ENCODE measurements at regions not wholly inside any gene's neighbourhood (a gene's known extent, or its start where the extent isn't known, plus 50 kb on each side); places are given as distances from the start of the nearest gene placed in this dataset.

GRCh38 chr10:78274491-78274890 is 240.8 kb downstream of the RPS24 start:
- no peak for DNase-seq

- DNase-seq: no peak
Observed at GRCh38 chr10:78276139-78276538, 242.5 kb downstream of the RPS24 start.

- DNase-seq: no peak
Observed at GRCh38 chr10:78277314-78278057, 243.8 kb downstream of the RPS24 start.

- no peak for DNase-seq
Observed at GRCh38 chr10:78278058-78278404, 244.4 kb downstream of the RPS24 start.

GRCh38 chr10:78279756-78280155 is 246.1 kb downstream of the RPS24 start:
- no peak for DNase-seq

- no peak for DNase-seq
Observed at GRCh38 chr10:78280604-78281003, 246.9 kb downstream of the RPS24 start.

GRCh38 chr10:78281627-78282026 is 248.0 kb downstream of the RPS24 start:
- no peak for DNase-seq

- DNase-seq: no peak
Observed at GRCh38 chr10:78283069-78283682, 249.5 kb downstream of the RPS24 start.

- no peak for DNase-seq
Observed at GRCh38 chr10:78284381-78284780, 250.7 kb downstream of the RPS24 start.

- no peak for DNase-seq
Observed at GRCh38 chr10:78285226-78285625, 251.6 kb downstream of the RPS24 start.

GRCh38 chr10:78286186-78286585 is 252.5 kb downstream of the RPS24 start:
- DNase-seq: no peak

GRCh38 chr10:78286668-78287067 is 253.0 kb downstream of the RPS24 start:
- no peak for DNase-seq

- DNase-seq: no peak
Observed at GRCh38 chr10:78287618-78288017, 254.0 kb downstream of the RPS24 start.

GRCh38 chr10:78288663-78289062 is 255.0 kb downstream of the RPS24 start:
- DNase-seq: no peak

- no peak for DNase-seq
Observed at GRCh38 chr10:78290131-78290750, 256.6 kb downstream of the RPS24 start.

GRCh38 chr10:78291722-78292121 is 258.1 kb downstream of the RPS24 start:
- DNase-seq: peak in 1 of 4 experiments; percentile 10

GRCh38 chr10:78292250-78292981 is 258.8 kb downstream of the RPS24 start:
- DNase-seq: peak; percentile 36 to 53 (median 44)

- DNase-seq: no peak
Observed at GRCh38 chr10:78292982-78293865, 259.6 kb downstream of the RPS24 start.

- no peak for DNase-seq
Observed at GRCh38 chr10:78295242-78295641, 261.6 kb downstream of the RPS24 start.

- peak in 3 of 4 experiments; percentile 25 to 66 (median 54) for DNase-seq
Observed at GRCh38 chr10:78296785-78297184, 263.1 kb downstream of the RPS24 start.

GRCh38 chr10:78297997-78298396 is 264.3 kb downstream of the RPS24 start:
- DNase-seq: no peak

GRCh38 chr10:78298835-78299234 is 265.2 kb downstream of the RPS24 start:
- DNase-seq: no peak

All from suppressor macrophage (primary cell).